CD4-positive, alpha-beta T cell (primary cell): ENCODE measurements at regions not wholly inside any gene's neighbourhood (a gene's known extent, or its start where the extent isn't known, plus 50 kb on each side); places are given as distances from the start of the nearest gene placed in this dataset.

Source experiments
- ATAC-seq: fragments of 200-7000 bp; cut with Tn5 transposase; one replicate; pipeline ENCODE4 v1.10.0; 2022; ENCODE audit warnings: mild to moderate bottlenecking; ENCODE audit not compliant: poor library complexity
- CTCF ChIA-PET: fragments of 350-600 bp; sonication (Branson Sonifier 250); formaldehyde crosslinking; loops from one replicate; lab custom pipeline; 2021; ENCODE audit warnings: antibody characterized with exemption, inconsistent platforms; lab: Charles Lee
- POLR2A ChIA-PET: fragments of 350-600 bp; sonication (Branson Sonifier 250); formaldehyde crosslinking; loops from one replicate; lab custom pipeline; 2021; ENCODE audit warnings: antibody characterized with exemption, inconsistent platforms; lab: Charles Lee
- DNase-seq, 14 experiments: peaks; one replicate each; pipeline ENCODE4 v3.0.0-alpha.2; 2013 to 2020; ENCODE audit warnings: mixed read lengths in 2 of 14
- H3K27ac ChIP-seq, 2 donors: one replicate each; pipeline versions ENCODE4 v1.5.1 to v1.7.0; 2013; ENCODE audit warnings: low read length in 2 of 2, low read depth in 1 of 2, mild to moderate bottlenecking in 1 of 2
- H3K27me3 ChIP-seq, 2 experiments: 1 replicate in 1 of 2; 2 replicates in 1 of 2; pipeline versions ENCODE4 v1.6.1 to v1.7.0; 2013; ENCODE audit warnings: low read length in 2 of 2, control low read depth in 1 of 2, mild to moderate bottlenecking in 1 of 2, moderate library complexity in 1 of 2; ENCODE audit not compliant: insufficient read depth in 2 of 2, control insufficient read depth in 1 of 2
- H3K36me3 ChIP-seq: one replicate; pipeline ENCODE4 v1.6.1; 2013; ENCODE audit warnings: low read length, control low read depth; ENCODE audit not compliant: insufficient read depth
- H3K4me1 ChIP-seq: one replicate; pipeline ENCODE4 v1.6.1; 2013; ENCODE audit warnings: low read length, control low read depth; ENCODE audit not compliant: insufficient read depth
- H3K4me3 ChIP-seq: one replicate; pipeline ENCODE4 v1.5.1; 2013; ENCODE audit warnings: mild to moderate bottlenecking, low read length, moderate library complexity
- H3K9me3 ChIP-seq, 2 experiments: 1 replicate in 1 of 2; 2 replicates in 1 of 2; pipeline versions ENCODE4 v1.6.1 to v1.7.0; 2013; ENCODE audit warnings: low read length in 2 of 2, mild to moderate bottlenecking in 2 of 2, control low read depth in 1 of 2, moderate library complexity in 1 of 2; ENCODE audit not compliant: control insufficient read depth in 1 of 2, insufficient read depth in 1 of 2
- H3K27ac Mint-ChIP-seq: one replicate; pipeline ENCODE4 v1.8.0; 2020; ENCODE audit warnings: mixed read lengths
- H3K27me3 Mint-ChIP-seq: one replicate; pipeline ENCODE4 v1.8.0; 2021; ENCODE audit warnings: mixed read lengths
- H3K36me3 Mint-ChIP-seq: one replicate; pipeline ENCODE4 v1.8.0; 2021; ENCODE audit warnings: low read depth, mixed read lengths
- H3K4me1 Mint-ChIP-seq: one replicate; pipeline ENCODE4 v1.8.0; 2021; ENCODE audit warnings: low read depth, mixed read lengths
- H3K4me3 Mint-ChIP-seq: one replicate; pipeline ENCODE4 v1.8.0; 2020; ENCODE audit warnings: mild to moderate bottlenecking, mixed read lengths
- H3K9me3 Mint-ChIP-seq: one replicate; pipeline ENCODE4 v1.8.0; 2020; ENCODE audit warnings: mixed read lengths
- intact Hi-C, 2 experiments: fragments of 100-400 bp; cut with DNase I in 1 of 2; cut with micrococcal nuclease in 1 of 2; formaldehyde crosslinking; loops; one replicate each; pipeline versions ENCODE4 v1.15.1 to v1.9.0; 2023 to 2025; cut with DNase I, micrococcal nuclease
- TF ChIP-seq, protein P1 (sequence below): fragments of 200-600 bp; IDR thresholded peaks from one replicate; pipeline ENCODE4 v1.8.0; 2022; ENCODE audit warnings: antibody characterized with exemption, mild to moderate bottlenecking

GRCh38 chr4:45927641-45928040, 196.2 kb downstream of the GABRG1 start:
- CTCF ChIA-PET = no interaction called here
- Mint-ChIP-seq H3K27ac (no peak overlapping the region), H3K27me3 (no peaks in the 10 kb centered on the region), H3K9me3 (peaks cover 8% of the 10 kb centered on the region), H3K4me3 (no peak overlapping the region), H3K4me1 (no peaks in the 10 kb centered on the region), H3K36me3 (no peaks in the 10 kb centered on the region)
- Histone ChIP-seq H3K4me1 (no peaks in the 10 kb centered on the region), H3K36me3 (no peaks in the 10 kb centered on the region), H3K9me3 (peaks cover 0 to 6% of the 10 kb centered on the region in 2 experiments), H3K4me3 (no peak overlapping the region), H3K27me3 (no peaks in the 10 kb centered on the region), H3K27ac (no peak overlapping the region)
- no peak for ATAC-seq
- intact Hi-C loops = no loop called here
- TF ChIP-seq, protein P1, sequence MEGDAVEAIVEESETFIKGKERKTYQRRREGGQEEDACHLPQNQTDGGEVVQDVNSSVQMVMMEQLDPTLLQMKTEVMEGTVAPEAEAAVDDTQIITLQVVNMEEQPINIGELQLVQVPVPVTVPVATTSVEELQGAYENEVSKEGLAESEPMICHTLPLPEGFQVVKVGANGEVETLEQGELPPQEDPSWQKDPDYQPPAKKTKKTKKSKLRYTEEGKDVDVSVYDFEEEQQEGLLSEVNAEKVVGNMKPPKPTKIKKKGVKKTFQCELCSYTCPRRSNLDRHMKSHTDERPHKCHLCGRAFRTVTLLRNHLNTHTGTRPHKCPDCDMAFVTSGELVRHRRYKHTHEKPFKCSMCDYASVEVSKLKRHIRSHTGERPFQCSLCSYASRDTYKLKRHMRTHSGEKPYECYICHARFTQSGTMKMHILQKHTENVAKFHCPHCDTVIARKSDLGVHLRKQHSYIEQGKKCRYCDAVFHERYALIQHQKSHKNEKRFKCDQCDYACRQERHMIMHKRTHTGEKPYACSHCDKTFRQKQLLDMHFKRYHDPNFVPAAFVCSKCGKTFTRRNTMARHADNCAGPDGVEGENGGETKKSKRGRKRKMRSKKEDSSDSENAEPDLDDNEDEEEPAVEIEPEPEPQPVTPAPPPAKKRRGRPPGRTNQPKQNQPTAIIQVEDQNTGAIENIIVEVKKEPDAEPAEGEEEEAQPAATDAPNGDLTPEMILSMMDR = no peak
- POLR2A ChIA-PET = no interaction called here
- no peak for DNase-seq

DNA sequence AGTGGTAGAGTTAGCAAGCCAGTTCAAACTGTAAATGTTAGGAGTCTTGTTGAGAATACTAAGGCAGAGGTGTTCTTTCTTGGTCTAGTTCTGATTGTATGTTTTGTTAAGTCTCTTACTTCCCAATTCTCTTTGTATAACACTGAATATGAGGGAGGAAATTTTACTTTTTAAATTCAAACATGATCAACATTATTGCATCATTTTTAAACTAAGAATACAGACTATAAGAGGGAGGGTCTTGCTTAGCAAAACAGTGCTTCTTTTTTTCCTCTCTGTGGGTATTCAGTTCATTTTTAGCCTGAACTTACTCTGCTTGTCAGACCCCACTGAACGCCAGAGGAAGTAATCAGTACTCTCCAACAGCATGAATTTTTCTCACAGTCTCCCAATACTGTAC, 198.0 kb downstream of the GABRG1 start:
- no peak for DNase-seq
- POLR2A ChIA-PET = no interaction called here
- peaks cover 0 to 6% of the 10 kb centered on the region in 2 experiments for H3K9me3 ChIP-seq
- no peaks in the 10 kb centered on the region for H3K27me3 Mint-ChIP-seq
- H3K27ac Mint-ChIP-seq = no peak overlapping the region
- H3K36me3 ChIP-seq = no peaks in the 10 kb centered on the region
- H3K9me3 Mint-ChIP-seq = peaks cover 8% of the 10 kb centered on the region
- H3K36me3 Mint-ChIP-seq = no peaks in the 10 kb centered on the region
- TF ChIP-seq, protein P1 = no peak
- no peak for ATAC-seq
- H3K4me3 ChIP-seq = no peak overlapping the region
- CTCF ChIA-PET = no interaction called here
- H3K4me1 ChIP-seq = no peaks in the 10 kb centered on the region
- no peaks in the 10 kb centered on the region for H3K4me1 Mint-ChIP-seq
- no peak overlapping the region for H3K27ac ChIP-seq
- no peaks in the 10 kb centered on the region for H3K27me3 ChIP-seq
- intact Hi-C loops = no loop called here
- no peak overlapping the region for H3K4me3 Mint-ChIP-seq

- Histone ChIP-seq H3K27ac (no peak overlapping the region), H3K36me3 (no peaks in the 10 kb centered on the region), H3K4me1 (no peaks in the 10 kb centered on the region), H3K4me3 (no peak overlapping the region), H3K27me3 (no peaks in the 10 kb centered on the region), H3K9me3 (peaks cover 0 to 6% of the 10 kb centered on the region in 2 experiments)
- no peak for DNase-seq
- H3K4me1 Mint-ChIP-seq = no peaks in the 10 kb centered on the region
- H3K9me3 Mint-ChIP-seq = peaks cover 11% of the 10 kb centered on the region
- ChIA-PET CTCF (no interaction called here), POLR2A (no interaction called here)
- no peaks in the 10 kb centered on the region for H3K27me3 Mint-ChIP-seq
- H3K4me3 Mint-ChIP-seq = no peak overlapping the region
- H3K36me3 Mint-ChIP-seq = no peaks in the 10 kb centered on the region
- H3K27ac Mint-ChIP-seq = no peak overlapping the region
- TF ChIP-seq, protein P1 = no peak
- intact Hi-C loops = no loop called here
- ATAC-seq = no peak
These were observed 203.0 kb downstream of the GABRG1 start for GRCh38 chr4:45920861-45921260.
